K562 (cell line): ENCODE measurements at regions not wholly inside any gene's neighbourhood (a gene's known extent, or its start where the extent isn't known, plus 50 kb on each side); places are given as distances from the start of the nearest gene placed in this dataset.

ENCODE experiments used
- ATAC-seq: fragments of 200-7000 bp; cut with Tn5 transposase; 3 replicates; pipeline ENCODE4 v1.9.1; 2020; ENCODE audit warnings: moderate library complexity
- BruUV-seq: library from RNA; stranded (reverse); fragments of 400-500 nt; replicated peaks from 2 replicates; lab custom pipeline; 2021; lab: Mats Ljungman, UMichigan
- CTCF ChIA-PET: fragments of 300-600 bp; formaldehyde crosslinking; extraction: SDS; loops from one replicate; lab custom pipeline; 2021; ENCODE audit warnings: low intra/inter-chr PET ratio; lab: Yijun Ruan, JAX
- POLR2A ChIA-PET: fragments of 300-600, 350-650 bp; sonication (Branson Sonifier 250); formaldehyde crosslinking; extraction: SDS; loops from one replicate; lab custom pipeline; 2021; ENCODE audit warnings: antibody characterized with exemption, inconsistent platforms; lab: Yijun Ruan, JAX
- DNase-seq, 4 experiments: peaks; one replicate each; pipeline versions ENCODE4 v3.0.0 to v3.0.0-alpha.2; 2011 to 2018; ENCODE audit warnings: low spot score in 3 of 4, mixed read lengths in 3 of 4; ENCODE audit errors: extremely low read depth in 1 of 4
- FAIRE-seq: peaks from 2 replicates; lab custom pipeline; 2011; peaks lifted over from hg19 to GRCh38; lab: Jason Lieb, UNC
- H2AFZ ChIP-seq: 2 replicates; pipeline ENCODE4 v1.6.0; 2011; ENCODE audit warnings: low read depth, low read length, control low read depth, inconsistent platforms
- H3K27ac ChIP-seq: fragments of 200-600 bp; 3 replicates; pipeline ENCODE4 v1.8.0; 2011; ENCODE audit warnings: low read depth, mild to moderate bottlenecking, control low read depth, inconsistent platforms, low read length, moderate library complexity, mixed read lengths; ENCODE audit errors: extremely low read depth
- H3K27me3 ChIP-seq, 2 experiments: fragments of 300-600 bp in 1 of 2; 2 replicates in 1 of 2; 3 replicates in 1 of 2; pipeline versions ENCODE4 v1.6.0 to v1.8.0; 2011; ENCODE audit warnings: inconsistent platforms in 2 of 2, low read length in 2 of 2, mild to moderate bottlenecking in 1 of 2, mixed read lengths in 1 of 2, moderate library complexity in 1 of 2; ENCODE audit not compliant: control insufficient read depth in 2 of 2, insufficient read depth in 2 of 2
- H3K36me3 ChIP-seq: fragments of 300-600 bp; 3 replicates; pipeline ENCODE4 v1.8.0; 2011; ENCODE audit warnings: mild to moderate bottlenecking, low read length, inconsistent platforms; ENCODE audit not compliant: control insufficient read depth, insufficient read depth
- H3K4me1 ChIP-seq, 2 experiments: fragments of 200-600 bp in 1 of 2; replicated peaks in 1 of 2; 2 replicates in 1 of 2; 3 replicates in 1 of 2; pipeline versions ENCODE4 v1.5.1 to v1.8.0; 2011; ENCODE audit warnings: inconsistent platforms in 2 of 2, low read length in 2 of 2, mild to moderate bottlenecking in 1 of 2, mixed read lengths in 1 of 2, moderate library complexity in 1 of 2; ENCODE audit not compliant: control insufficient read depth in 2 of 2, insufficient read depth in 2 of 2
- H3K4me2 ChIP-seq: 2 replicates; pipeline ENCODE4 v1.6.1; 2011; ENCODE audit warnings: low read length, control low read depth, inconsistent platforms, mixed read lengths; ENCODE audit not compliant: insufficient read depth
- H3K4me3 ChIP-seq: fragments of 200-600 bp; sonication (generic), shearing (Covaris generic); 2 replicates; pipeline ENCODE4 v1.5.1; 2016; ENCODE audit warnings: control low read depth, inconsistent platforms
- H3K79me2 ChIP-seq: fragments of 200-600 bp; 3 replicates; pipeline ENCODE4 v1.8.0; 2011; ENCODE audit warnings: low read length, inconsistent platforms; ENCODE audit not compliant: control insufficient read depth, insufficient read depth
- H3K9ac ChIP-seq, 2 experiments: 2 replicates each; pipeline versions ENCODE4 v1.6.0 to v1.6.1; 2011; ENCODE audit warnings: low read depth in 2 of 2, low read length in 2 of 2, control low read depth in 1 of 2, inconsistent platforms in 1 of 2, mild to moderate bottlenecking in 1 of 2, mixed read lengths in 1 of 2; ENCODE audit not compliant: insufficient read depth in 1 of 2
- H3K9me1 ChIP-seq: one replicate; pipeline ENCODE4 v1.6.0; 2011; ENCODE audit warnings: inconsistent platforms, mild to moderate bottlenecking, low read length, moderate library complexity; ENCODE audit not compliant: control insufficient read depth, insufficient read depth
- H3K9me3 ChIP-seq: replicated peaks from 2 replicates; pipeline ENCODE4 v1.5.1; 2011; ENCODE audit warnings: low read depth, low read length, inconsistent platforms; ENCODE audit not compliant: control insufficient read depth, insufficient read depth
- H4K20me1 ChIP-seq: replicated peaks from 2 replicates; pipeline ENCODE4 v1.6.1; 2011; ENCODE audit warnings: low read length, inconsistent platforms, mixed read lengths; ENCODE audit not compliant: control insufficient read depth, insufficient read depth
- ARNT ChIP-seq, 2 experiments: fragments of 450-650 bp; IDR thresholded peaks; 2 replicates each; pipeline ENCODE4 v1.6.1; 2016; ENCODE audit warnings: mild to moderate bottlenecking in 1 of 2
- DNMT1 ChIP-seq: fragments of 450-650 bp; IDR thresholded peaks from 2 replicates; pipeline ENCODE4 v1.6.1; 2016; ENCODE audit warnings: antibody characterized with exemption, mild to moderate bottlenecking
- ETV6 ChIP-seq, 3 experiments: fragments of 150-350 bp in 1 of 3; sonication (generic) in 1 of 3; formaldehyde crosslinking in 1 of 3; IDR thresholded peaks; 2 replicates each; pipeline versions ENCODE4 v1.6.1 to v1.8.0; 2014 to 2022; ENCODE audit warnings: borderline replicate concordance in 2 of 3, low read depth in 2 of 3, antibody characterized with exemption in 1 of 3, low read length in 1 of 3, mild to moderate bottlenecking in 1 of 3, missing genetic modification reagents in 1 of 3
- FOXM1 ChIP-seq, 2 experiments: fragments of 450-650 bp in 1 of 2; sonication (generic) in 1 of 2; formaldehyde crosslinking in 1 of 2; IDR thresholded peaks; 2 replicates each; pipeline versions ENCODE4 v1.6.1 to v1.9.0; 2017 to 2022; ENCODE audit warnings: low read depth in 2 of 2, mild to moderate bottlenecking in 2 of 2, missing genetic modification reagents in 1 of 2, moderate library complexity in 1 of 2
- NEUROD1 ChIP-seq: fragments of 150-350 bp; IDR thresholded peaks from 2 replicates; pipeline ENCODE4 v1.6.1; 2014; ENCODE audit warnings: borderline replicate concordance, low read length, low read depth; ENCODE audit not compliant: partially characterized antibody
- PCBP1 ChIP-seq: fragments of 200-400 bp; formaldehyde crosslinking; IDR thresholded peaks from 2 replicates; pipeline ENCODE4 v1.6.1; 2018; ENCODE audit warnings: mild to moderate bottlenecking, low read depth, low read length; ENCODE audit not compliant: poor library complexity, severe bottlenecking
- POLR2B ChIP-seq: fragments of 450-650 bp; IDR thresholded peaks from 2 replicates; pipeline ENCODE4 v1.6.1; 2018; ENCODE audit warnings: low read depth; ENCODE audit not compliant: partially characterized antibody
- TCF3 ChIP-seq: sonication (generic); formaldehyde crosslinking; IDR thresholded peaks from 2 replicates; pipeline ENCODE4 v1.4.0; 2020; ENCODE audit warnings: mild to moderate bottlenecking, missing genetic modification reagents
- ZNF384 ChIP-seq: IDR thresholded peaks from 2 replicates; pipeline ENCODE4 v1.6.1; 2012; ENCODE audit warnings: low read depth, low read length, improper control_type of control experiment
- ZNF644 ChIP-seq: fragments of 200-800 bp; sonication (Bioruptor generic); IDR thresholded peaks from 2 replicates; pipeline ENCODE4 v1.6.1; 2016; ENCODE audit warnings: low read depth, missing genetic modification characterization, missing compliant biosample characterization
- ZNF766 ChIP-seq: fragments of 200-800 bp; sonication (Bioruptor generic); conservative IDR thresholded peaks from 2 replicates; pipeline ENCODE4 v1.6.1; 2016; ENCODE audit warnings: missing genetic modification characterization, missing compliant biosample characterization
- WGBS: fragments of 100-300 bp; shearing (Covaris generic); methylation state at CpG from one replicate; pipeline ENCODE4 v1.1.6; 2016; ENCODE audit warnings: low coverage, mixed read lengths; ENCODE audit not compliant: insufficient coverage; ENCODE audit errors: missing lambda C conversion rate; 5-methylcytosine and 5-hydroxymethylcytosine counted together
- in situ Hi-C: fragments of 300-500 bp; cut with MboI; formaldehyde crosslinking; loops from 4 replicates; pipeline ENCODE4 v1.15.0; 2018; ENCODE audit warnings: inconsistent platforms, mixed read lengths
- intact Hi-C: fragments of 100-400 bp; cut with micrococcal nuclease; formaldehyde crosslinking; loops from 2 replicates; pipeline ENCODE4 v1.14.2; 2022
- TF ChIP-seq, protein P1 (sequence below), 2 experiments: fragments of 450-650 bp; IDR thresholded peaks; 2 replicates each; pipeline ENCODE4 v1.6.1; 2016; ENCODE audit warnings: mild to moderate bottlenecking in 2 of 2, borderline replicate concordance in 1 of 2, low read depth in 1 of 2, moderate library complexity in 1 of 2
- TF ChIP-seq, protein P2 (sequence below): fragments of 450-650 bp; formaldehyde crosslinking; IDR thresholded peaks from 2 replicates; pipeline ENCODE4 v1.4.0; 2020; ENCODE audit warnings: mild to moderate bottlenecking, moderate library complexity

- CTCF ChIA-PET, result no interaction called here
- no peak for DNase-seq
- H3K4me2 ChIP-seq, result no peak overlapping the region
- H3K9me1 ChIP-seq, result no peaks in the 10 kb centered on the region
- H4K20me1 ChIP-seq, result no peaks in the 10 kb centered on the region
- no peaks in the 10 kb centered on the region for H3K36me3 ChIP-seq
- no peaks in the 10 kb centered on the region for H3K4me1 ChIP-seq
- no peaks in the 10 kb centered on the region for H3K79me2 ChIP-seq
- no TSS peak for BruUV-seq
- WGBS, result 0% methylated on average over 6 of the region's 6 CpGs
- no peak overlapping the region for H3K9ac ChIP-seq
- POLR2A ChIA-PET, result no interaction called here
- H3K9me3 ChIP-seq, result no peaks in the 10 kb centered on the region; the same call in 1 of the 2 replicates
- no peak for ATAC-seq
- in situ Hi-C loops, result no loop called here
- no peak overlapping the region for H2AFZ ChIP-seq
- H3K4me3 ChIP-seq, result no peak overlapping the region
- no peak overlapping the region for H3K27ac ChIP-seq
- intact Hi-C loops, result no loop called here
- H3K27me3 ChIP-seq, result no peaks in the 10 kb centered on the region
- no peak for FAIRE-seq
- TF ChIP-seq ZNF384 (no peak), ZNF766 (CRISPR knock-in tag) (no peak), DNMT1 (no peak), PCBP1 (no peak), ARNT (IDR thresholded peaks at IDR 0.05) (no peak), ZNF644 (no peak), ETV6 (IDR thresholded peaks at IDR 0.05; ENCODE audit: borderline replicate concordance in 1 of 2, low read depth in 2 of 2, low read length in 1 of 2) (no peak), ETV6 (CRISPR knock-in tag; IDR thresholded peaks at IDR 0.05; ENCODE audit: borderline replicate concordance) (no peak), TCF3 (CRISPR knock-in tag) (no peak), POLR2B (no peak), FOXM1 (IDR thresholded peaks at IDR 0.05; ENCODE audit: low read depth) (no peak), FOXM1 (CRISPR knock-in tag; IDR thresholded peaks at IDR 0.05; ENCODE audit: low read depth) (no peak), NEUROD1 (no peak)
- TF ChIP-seq, protein P1, sequence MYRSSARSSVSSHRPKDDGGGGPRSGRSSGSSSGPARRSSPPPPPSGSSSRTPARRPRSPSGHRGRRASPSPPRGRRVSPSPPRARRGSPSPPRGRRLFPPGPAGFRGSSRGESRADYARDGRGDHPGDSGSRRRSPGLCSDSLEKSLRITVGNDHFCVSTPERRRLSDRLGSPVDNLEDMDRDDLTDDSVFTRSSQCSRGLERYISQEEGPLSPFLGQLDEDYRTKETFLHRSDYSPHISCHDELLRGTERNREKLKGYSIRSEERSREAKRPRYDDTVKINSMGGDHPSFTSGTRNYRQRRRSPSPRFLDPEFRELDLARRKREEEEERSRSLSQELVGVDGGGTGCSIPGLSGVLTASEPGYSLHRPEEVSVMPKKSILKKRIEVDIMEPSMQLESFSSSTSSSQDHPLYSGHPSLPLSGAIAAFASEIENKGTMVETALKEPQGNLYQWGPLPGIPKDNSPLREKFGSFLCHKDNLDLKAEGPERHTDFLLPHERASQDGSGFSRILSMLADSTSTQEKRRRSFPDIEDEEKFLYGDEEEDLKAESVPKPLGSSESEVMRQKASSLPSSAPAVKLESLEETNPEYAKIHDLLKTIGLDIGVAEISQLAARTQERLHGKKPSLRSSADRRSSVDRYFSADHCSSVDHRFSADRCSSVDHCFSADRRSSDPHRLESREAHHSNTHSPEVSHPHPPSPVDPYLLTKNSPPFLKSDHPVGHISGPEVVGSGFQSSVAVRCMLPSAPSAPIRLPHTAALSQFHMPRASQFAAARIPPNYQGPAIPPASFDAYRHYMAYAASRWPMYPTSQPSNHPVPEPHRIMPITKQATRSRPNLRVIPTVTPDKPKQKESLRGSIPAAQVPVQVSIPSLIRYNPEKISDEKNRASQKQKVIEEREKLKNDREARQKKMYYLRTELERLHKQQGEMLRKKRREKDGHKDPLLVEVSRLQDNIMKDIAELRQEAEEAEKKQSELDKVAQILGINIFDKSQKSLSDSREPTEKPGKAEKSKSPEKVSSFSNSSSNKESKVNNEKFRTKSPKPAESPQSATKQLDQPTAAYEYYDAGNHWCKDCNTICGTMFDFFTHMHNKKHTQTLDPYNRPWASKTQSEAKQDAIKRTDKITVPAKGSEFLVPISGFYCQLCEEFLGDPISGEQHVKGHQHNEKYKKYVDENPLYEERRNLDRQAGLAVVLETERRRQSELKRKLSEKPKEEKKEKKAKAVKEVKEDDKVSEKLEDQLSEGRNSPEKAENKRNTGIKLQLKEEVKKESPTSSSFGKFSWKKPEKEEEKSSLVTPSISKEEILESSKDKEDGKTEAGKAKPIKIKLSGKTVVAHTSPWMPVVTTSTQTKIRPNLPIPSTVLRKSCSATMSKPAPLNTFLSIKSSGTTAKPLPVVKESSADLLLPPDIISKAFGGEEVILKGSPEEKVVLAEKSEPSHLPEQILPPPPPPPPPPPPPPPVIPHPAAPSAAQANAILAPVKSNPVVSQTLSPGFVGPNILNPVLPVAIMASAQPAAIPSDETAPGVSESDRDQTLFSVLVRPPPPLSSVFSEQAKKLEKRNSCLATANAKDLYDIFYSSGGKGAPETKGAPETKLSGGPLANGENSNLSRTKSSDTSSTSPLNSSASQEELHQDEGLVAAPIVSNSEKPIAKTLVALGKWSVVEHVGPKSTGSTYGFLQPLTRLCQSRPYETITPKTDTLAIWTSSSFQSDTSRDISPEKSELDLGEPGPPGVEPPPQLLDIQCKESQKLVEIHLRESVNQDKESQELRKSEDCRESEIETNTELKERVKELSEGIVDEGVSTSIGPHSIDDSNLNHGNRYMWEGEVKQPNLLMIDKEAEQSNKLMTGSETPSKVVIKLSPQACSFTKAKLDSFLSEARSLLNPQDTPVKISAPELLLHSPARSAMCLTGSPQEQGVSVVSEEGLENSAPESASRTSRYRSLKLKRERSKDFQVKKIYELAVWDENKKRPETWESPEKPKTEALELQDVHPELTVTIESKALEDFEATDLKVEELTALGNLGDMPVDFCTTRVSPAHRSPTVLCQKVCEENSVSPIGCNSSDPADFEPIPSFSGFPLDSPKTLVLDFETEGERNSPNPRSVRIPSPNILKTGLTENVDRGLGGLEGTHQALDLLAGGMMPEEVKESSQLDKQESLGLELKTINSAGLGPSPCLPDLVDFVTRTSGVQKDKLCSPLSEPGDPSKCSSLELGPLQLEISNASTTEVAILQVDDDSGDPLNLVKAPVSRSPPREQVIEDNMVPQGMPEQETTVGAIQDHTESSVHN (IDR thresholded peaks at IDR 0.05; ENCODE audit: borderline replicate concordance in 1 of 2, low read depth in 1 of 2), result no peak
- TF ChIP-seq, protein P2, sequence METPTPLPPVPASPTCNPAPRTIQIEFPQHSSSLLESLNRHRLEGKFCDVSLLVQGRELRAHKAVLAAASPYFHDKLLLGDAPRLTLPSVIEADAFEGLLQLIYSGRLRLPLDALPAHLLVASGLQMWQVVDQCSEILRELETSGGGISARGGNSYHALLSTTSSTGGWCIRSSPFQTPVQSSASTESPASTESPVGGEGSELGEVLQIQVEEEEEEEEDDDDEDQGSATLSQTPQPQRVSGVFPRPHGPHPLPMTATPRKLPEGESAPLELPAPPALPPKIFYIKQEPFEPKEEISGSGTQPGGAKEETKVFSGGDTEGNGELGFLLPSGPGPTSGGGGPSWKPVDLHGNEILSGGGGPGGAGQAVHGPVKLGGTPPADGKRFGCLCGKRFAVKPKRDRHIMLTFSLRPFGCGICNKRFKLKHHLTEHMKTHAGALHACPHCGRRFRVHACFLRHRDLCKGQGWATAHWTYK, result no peak
These were observed 454.6 kb downstream of the IRX1 start for GRCh38 chr5:4050203-4050602.
